Spleen (tissue), 11 donors: ENCODE measurements at regions not wholly inside any gene's neighbourhood (a gene's known extent, or its start where the extent isn't known, plus 50 kb on each side); places are given as distances from the start of the nearest gene placed in this dataset.

Source experiments
- DNase-seq: peaks from one replicate; pipeline ENCODE4 v3.0.0-alpha.2; 2020
- H3K27ac ChIP-seq, 8 donors: fragments of 200-600 bp; sonication (generic) in 7 of 8; 1 replicate in 4 of 8; 2 replicates in 4 of 8; pipeline versions ENCODE4 v1.5.0 to v1.8.0; 2016 to 2021; ENCODE audit warnings: inconsistent platforms in 4 of 8, mild to moderate bottlenecking in 4 of 8, moderate library complexity in 1 of 8
- H3K27me3 ChIP-seq, 7 donors: fragments of 200-600 bp; sonication (generic) in 6 of 7; replicated peaks in 1 of 7; 1 replicate in 4 of 7; 2 replicates in 3 of 7; pipeline versions ENCODE4 v1.5.0 to v1.8.0; 2016 to 2021; ENCODE audit warnings: inconsistent platforms in 3 of 7, mild to moderate bottlenecking in 1 of 7
- H3K36me3 ChIP-seq, 6 donors: fragments of 200-600 bp; sonication (generic) in 5 of 6; 1 replicate in 4 of 6; 2 replicates in 2 of 6; pipeline versions ENCODE4 v1.5.0 to v1.8.0; 2016 to 2021; ENCODE audit warnings: inconsistent platforms in 2 of 6
- H3K4me1 ChIP-seq, 6 donors: fragments of 200-600 bp; sonication (generic) in 5 of 6; 1 replicate in 3 of 6; 2 replicates in 3 of 6; pipeline versions ENCODE4 v1.5.0 to v1.8.0; 2016 to 2021; ENCODE audit warnings: inconsistent platforms in 3 of 6
- H3K4me3 ChIP-seq, 8 donors: fragments of 200-600 bp; sonication (generic) in 7 of 8; 1 replicate in 4 of 8; 2 replicates in 4 of 8; pipeline versions ENCODE4 v1.5.0 to v1.8.0; 2016 to 2021; ENCODE audit warnings: inconsistent platforms in 4 of 8, mild to moderate bottlenecking in 4 of 8, moderate library complexity in 2 of 8
- H3K9me3 ChIP-seq, 8 donors: fragments of 200-600 bp; sonication (generic) in 7 of 8; 1 replicate in 4 of 8; 2 replicates in 4 of 8; pipeline versions ENCODE4 v1.5.0 to v1.8.0; 2016 to 2021; ENCODE audit warnings: inconsistent platforms in 4 of 8
- CTCF ChIP-seq, 11 experiments: fragments of 200-600 bp in 7 of 11; fragments of 450-650 bp in 4 of 11; sonication (generic) in 4 of 11; IDR thresholded peaks in 8 of 11; conservative IDR thresholded peaks in 3 of 11; 1 replicate in 7 of 11; 2 replicates in 4 of 11; pipeline versions ENCODE4 v1.4.0 to v1.8.0; 2016 to 2021; ENCODE audit warnings: antibody characterized with exemption in 11 of 11, inconsistent platforms in 4 of 11, mild to moderate bottlenecking in 1 of 11
- POLR2A ChIP-seq, 3 donors: fragments of 450-650 bp; IDR thresholded peaks; one replicate each; pipeline ENCODE4 v1.5.1; 2017; ENCODE audit warnings: antibody characterized with exemption in 3 of 3, mild to moderate bottlenecking in 1 of 3
- POLR2AphosphoS5 ChIP-seq, 3 donors: sonication (generic); formaldehyde crosslinking; IDR thresholded peaks; one replicate each; pipeline ENCODE4 v1.5.1; 2017; ENCODE audit warnings: antibody characterized with exemption in 3 of 3
- WGBS, 5 donors: extraction: QIAGEN DNeasy Blood & Tissue Kit in 3 of 5; methylation state at CpG; one replicate each; pipeline versions ENCODE4 v1.1.5 to v1.1.7; 2013 to 2018; 5-methylcytosine and 5-hydroxymethylcytosine counted together
- intact Hi-C: fragments of 100-400 bp; cut with DNase I; formaldehyde crosslinking; loops from one replicate; pipeline ENCODE4 v1.15.0; 2023; ENCODE audit warnings: low total_unique reads
- donor health status: healthy with polysubstance abuse.
- donor health status: DM: no; HTN: no; CAD: no; lungs with moderate emphysema.
- donor health status: DM: no; HTN: no; CAD: no.
- donor health status: Bipolar disorder and iron deficiency.
- donor health status: healthy.
- donor health status: DM: no; HTN: no; CAD: no.
- donor health status: DM: yes; HTN: yes; CAD: no.

GRCh38 chr10:63013755-63014154 lies 119.4 kb upstream of the NRBF2 start:
- Histone ChIP-seq H3K36me3 (no peaks in the 10 kb centered on the region), H3K4me3 (no peak overlapping the region), H3K27me3 (no peaks in the 10 kb centered on the region), H3K9me3 (no peaks in the 10 kb centered on the region), H3K27ac (no peak overlapping the region), H3K4me1 (no peaks in the 10 kb centered on the region)
- TF ChIP-seq CTCF (IDR thresholded peaks at IDR 0.05 in 8 of 11, conservative IDR thresholded peaks at IDR 0.05 in 3 of 11): no peak
- no peak for TF ChIP-seq POLR2AphosphoS5 (IDR thresholded peaks at IDR 0.05)
- TF ChIP-seq POLR2A (IDR thresholded peaks at IDR 0.05): no peak
- intact Hi-C loops: no loop called here
- DNase-seq: no peak
- 45 to 96% (median 93%) methylated on average over 1 of the region's 1 CpG for WGBS, 5 donors

GRCh38 chr10:63012623-63013022 lies 120.5 kb upstream of the NRBF2 start:
- Histone ChIP-seq H3K27me3 (no peaks in the 10 kb centered on the region), H3K9me3 (no peaks in the 10 kb centered on the region), H3K27ac (no peak overlapping the region), H3K36me3 (no peaks in the 10 kb centered on the region), H3K4me3 (no peak overlapping the region), H3K4me1 (no peaks in the 10 kb centered on the region)
- intact Hi-C loops: no loop called here
- TF ChIP-seq CTCF (IDR thresholded peaks at IDR 0.05 in 8 of 11, conservative IDR thresholded peaks at IDR 0.05 in 3 of 11) (no peak), POLR2AphosphoS5 (IDR thresholded peaks at IDR 0.05) (no peak), POLR2A (IDR thresholded peaks at IDR 0.05) (no peak)
- no peak for DNase-seq

DNA sequence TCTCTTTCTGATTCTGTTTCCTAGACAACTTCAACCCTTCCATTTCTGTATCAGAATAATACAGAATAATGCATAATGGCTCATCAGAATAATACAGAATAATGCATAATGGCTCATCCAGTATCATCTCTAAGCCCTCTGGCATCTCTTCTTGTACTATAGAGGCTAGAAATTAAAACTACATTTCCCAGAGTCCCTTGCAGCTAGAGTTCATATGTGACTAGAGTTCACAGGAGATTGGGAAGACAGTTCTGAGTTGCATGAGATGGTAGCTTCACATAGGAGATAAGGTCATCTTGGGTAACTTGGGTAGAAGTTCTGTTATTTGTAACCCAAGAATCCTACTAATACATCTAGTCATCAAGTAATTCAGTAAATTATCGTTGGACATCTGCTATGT lies 122.9 kb upstream of the NRBF2 start:
- intact Hi-C loops: no loop called here
- 84 to 100% (median 94%) methylated on average over 1 of the region's 1 CpG for WGBS, 5 donors
- TF ChIP-seq POLR2A (IDR thresholded peaks at IDR 0.05) (no peak), CTCF (IDR thresholded peaks at IDR 0.05 in 8 of 11, conservative IDR thresholded peaks at IDR 0.05 in 3 of 11) (no peak), POLR2AphosphoS5 (IDR thresholded peaks at IDR 0.05) (no peak)
- Histone ChIP-seq H3K27me3 (no peaks in the 10 kb centered on the region), H3K27ac (no peak overlapping the region), H3K36me3 (no peaks in the 10 kb centered on the region), H3K4me1 (no peaks in the 10 kb centered on the region), H3K9me3 (no peaks in the 10 kb centered on the region), H3K4me3 (no peak overlapping the region)
- DNase-seq: no peak

- H3K27me3 ChIP-seq: no peaks in the 10 kb centered on the region
- TF ChIP-seq CTCF (IDR thresholded peaks at IDR 0.05 in 8 of 11, conservative IDR thresholded peaks at IDR 0.05 in 3 of 11) (no peak), POLR2A (IDR thresholded peaks at IDR 0.05) (no peak), POLR2AphosphoS5 (IDR thresholded peaks at IDR 0.05) (no peak)
- H3K9me3 ChIP-seq: no peaks in the 10 kb centered on the region
- no peaks in the 10 kb centered on the region for H3K36me3 ChIP-seq
- DNase-seq: no peak
- H3K4me1 ChIP-seq: no peaks in the 10 kb centered on the region
- intact Hi-C loops: no loop called here
- no peak overlapping the region for H3K4me3 ChIP-seq
- no peak overlapping the region for H3K27ac ChIP-seq
These were observed 124.6 kb upstream of the NRBF2 start for GRCh38 chr10:63008491-63008890.
